C4-2B (cell line): ENCODE measurements at regions not wholly inside any gene's neighbourhood (a gene's known extent, or its start where the extent isn't known, plus 50 kb on each side); places are given as distances from the start of the nearest gene placed in this dataset.
A peak's percentile ranks its signal among the peaks of the same experiment; 100 is the strongest.

Source experiments
- H3K27ac ChIP-seq: fragments of 450-650 bp; 2 replicates; pipeline ENCODE4 v1.5.1; 2017
- ZFX ChIP-seq: fragments of 450-650 bp; IDR thresholded peaks from 2 replicates; pipeline ENCODE4 v1.6.1; 2017
- TF ChIP-seq, protein P1 (sequence below): fragments of 450-650 bp; conservative IDR thresholded peaks from 2 replicates; pipeline ENCODE4 v1.5.1; 2017; ENCODE audit warnings: mild to moderate bottlenecking

DNA sequence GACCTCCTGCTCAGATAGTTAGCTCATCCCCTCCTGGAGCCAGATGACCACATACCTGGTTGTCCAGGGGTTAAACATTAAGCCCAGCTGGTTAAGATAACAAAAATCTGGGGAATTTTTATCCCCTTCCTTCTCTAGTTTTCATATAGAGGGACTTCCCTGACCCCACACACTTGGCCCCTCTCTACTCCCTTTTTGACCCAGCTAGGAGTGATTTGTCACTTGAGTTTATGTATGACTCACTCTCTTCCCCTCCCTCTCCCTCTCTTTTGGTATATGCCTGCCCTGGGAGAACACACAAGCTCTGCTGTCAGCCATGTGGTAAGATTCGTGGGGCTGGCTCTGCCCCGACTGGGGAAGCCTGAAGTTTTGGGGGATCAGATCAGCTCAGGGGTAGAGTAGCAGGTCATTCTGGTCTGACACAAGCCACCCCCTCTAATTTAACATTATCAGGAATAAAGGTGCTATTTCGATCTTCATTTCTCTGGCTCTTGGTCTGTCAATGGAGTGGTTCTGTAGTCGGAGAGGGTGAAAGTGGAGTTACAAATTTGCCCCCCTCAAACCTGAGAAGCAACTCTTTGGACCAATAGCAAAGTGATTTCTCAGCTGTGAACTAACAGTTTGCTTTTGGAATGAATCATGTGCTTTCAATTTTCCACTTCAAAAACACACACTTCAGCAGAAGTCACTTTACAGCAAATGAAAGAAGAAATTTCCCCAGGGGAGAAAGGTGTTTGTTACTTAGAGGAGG lies 415.3 kb upstream of the CADM1 start:
- TF ChIP-seq ZFX: no peak
- TF ChIP-seq, protein P1, sequence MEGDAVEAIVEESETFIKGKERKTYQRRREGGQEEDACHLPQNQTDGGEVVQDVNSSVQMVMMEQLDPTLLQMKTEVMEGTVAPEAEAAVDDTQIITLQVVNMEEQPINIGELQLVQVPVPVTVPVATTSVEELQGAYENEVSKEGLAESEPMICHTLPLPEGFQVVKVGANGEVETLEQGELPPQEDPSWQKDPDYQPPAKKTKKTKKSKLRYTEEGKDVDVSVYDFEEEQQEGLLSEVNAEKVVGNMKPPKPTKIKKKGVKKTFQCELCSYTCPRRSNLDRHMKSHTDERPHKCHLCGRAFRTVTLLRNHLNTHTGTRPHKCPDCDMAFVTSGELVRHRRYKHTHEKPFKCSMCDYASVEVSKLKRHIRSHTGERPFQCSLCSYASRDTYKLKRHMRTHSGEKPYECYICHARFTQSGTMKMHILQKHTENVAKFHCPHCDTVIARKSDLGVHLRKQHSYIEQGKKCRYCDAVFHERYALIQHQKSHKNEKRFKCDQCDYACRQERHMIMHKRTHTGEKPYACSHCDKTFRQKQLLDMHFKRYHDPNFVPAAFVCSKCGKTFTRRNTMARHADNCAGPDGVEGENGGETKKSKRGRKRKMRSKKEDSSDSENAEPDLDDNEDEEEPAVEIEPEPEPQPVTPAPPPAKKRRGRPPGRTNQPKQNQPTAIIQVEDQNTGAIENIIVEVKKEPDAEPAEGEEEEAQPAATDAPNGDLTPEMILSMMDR: no peak
- no peak overlapping the region for H3K27ac ChIP-seq

DNA sequence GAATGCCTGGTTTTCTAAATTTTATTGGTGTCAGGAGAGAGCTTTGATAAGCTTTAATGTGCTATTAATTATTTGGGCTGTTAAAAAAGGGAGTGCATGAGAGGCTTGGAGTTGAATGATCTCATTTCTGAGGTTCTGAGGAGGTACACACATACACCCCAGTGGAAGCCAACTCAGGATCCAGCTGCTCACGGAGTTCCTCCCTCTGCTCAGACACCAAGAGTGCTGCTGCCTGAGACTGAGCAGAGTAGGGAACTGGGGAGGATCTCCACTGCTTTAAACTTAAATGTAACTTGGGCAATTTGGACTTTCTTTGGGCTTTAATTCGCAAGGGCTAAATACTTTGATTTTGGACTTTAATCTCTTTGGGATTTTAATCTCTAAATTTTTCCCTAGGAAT lies 414.4 kb upstream of the CADM1 start:
- no peak overlapping the region for H3K27ac ChIP-seq
- no peak for TF ChIP-seq ZFX
- TF ChIP-seq, protein P1: no peak

DNA sequence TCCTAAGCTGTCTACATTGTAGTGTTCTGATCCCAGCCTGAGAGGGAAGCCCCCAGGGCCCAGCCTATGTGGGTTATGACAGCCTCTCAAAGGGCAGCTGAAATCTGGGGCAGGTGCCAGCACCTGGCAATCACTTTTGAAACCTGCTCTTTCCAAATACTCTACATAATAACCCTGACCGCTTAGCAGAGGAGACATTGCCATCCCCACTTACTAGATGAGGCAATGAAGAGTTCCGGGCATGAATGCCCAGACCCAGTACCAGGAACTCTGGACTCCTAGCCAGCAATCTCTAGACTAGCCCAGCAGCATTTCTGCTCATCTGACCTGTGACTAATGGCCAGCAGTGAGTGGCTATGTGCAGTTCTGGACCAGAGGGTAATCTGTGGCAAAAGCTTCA lies 412.4 kb upstream of the CADM1 start:
- no peak for TF ChIP-seq ZFX
- TF ChIP-seq, protein P1: no peak
- H3K27ac ChIP-seq: no peak overlapping the region

DNA sequence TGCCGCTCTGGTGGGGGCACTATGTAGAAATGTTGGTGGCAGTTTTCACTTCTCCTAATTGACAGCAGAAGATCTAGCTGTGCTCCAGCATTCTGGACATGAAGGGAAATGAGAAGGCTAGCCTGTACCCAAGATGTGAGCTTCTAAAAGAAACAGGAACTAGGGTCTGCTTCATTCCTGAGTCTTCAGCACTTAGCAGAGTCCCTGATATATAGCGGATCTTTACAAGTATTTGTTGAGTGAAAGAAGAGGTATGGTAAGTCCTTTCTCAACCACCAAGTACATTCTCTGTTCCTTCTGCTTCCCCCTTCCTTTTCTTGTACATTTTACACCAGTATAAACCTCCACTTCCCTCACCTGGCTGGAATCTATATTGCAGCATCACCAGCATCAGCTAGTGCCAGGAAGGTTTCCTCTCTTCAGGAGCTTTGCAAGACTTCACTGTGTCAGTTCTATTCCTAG lies 408.3 kb upstream of the CADM1 start:
- no peak for TF ChIP-seq ZFX
- TF ChIP-seq, protein P1: peak; percentile 35
- H3K27ac ChIP-seq: no peak overlapping the region

DNA sequence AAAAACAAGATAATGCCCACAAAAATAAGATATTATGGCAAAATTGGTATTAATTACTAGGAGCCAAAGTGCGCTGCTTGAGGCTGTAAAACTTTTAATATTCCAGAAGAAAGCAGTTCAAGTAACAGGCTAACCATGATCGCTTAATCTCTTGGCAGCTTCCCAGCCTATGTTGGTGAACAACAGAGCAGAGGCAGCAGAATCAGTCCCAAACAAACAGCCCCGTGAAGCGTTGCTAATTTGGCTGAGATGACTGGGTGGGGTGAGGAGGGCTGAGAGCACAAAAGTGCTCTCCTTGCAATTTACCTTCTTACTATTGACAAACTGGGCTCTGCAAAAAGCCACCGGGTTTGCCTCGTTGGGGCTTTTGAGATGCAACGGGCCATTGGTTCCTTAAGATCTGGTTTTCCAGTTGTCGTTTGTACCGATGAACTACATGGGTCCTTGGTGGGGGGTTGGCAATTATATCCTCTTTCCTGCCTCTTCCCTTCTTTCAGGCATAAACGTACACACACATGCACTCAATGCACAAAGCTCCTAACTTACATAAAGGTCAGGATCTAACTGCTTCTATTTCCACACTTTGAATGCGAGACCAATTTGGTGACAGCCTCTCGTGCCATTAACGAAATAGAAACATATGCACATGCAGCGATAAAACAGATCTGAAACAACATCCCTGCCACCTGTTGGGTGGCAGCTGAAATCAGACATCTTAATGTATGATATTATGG lies 407.6 kb upstream of the CADM1 start:
- no peak overlapping the region for H3K27ac ChIP-seq
- TF ChIP-seq ZFX: no peak

DNA sequence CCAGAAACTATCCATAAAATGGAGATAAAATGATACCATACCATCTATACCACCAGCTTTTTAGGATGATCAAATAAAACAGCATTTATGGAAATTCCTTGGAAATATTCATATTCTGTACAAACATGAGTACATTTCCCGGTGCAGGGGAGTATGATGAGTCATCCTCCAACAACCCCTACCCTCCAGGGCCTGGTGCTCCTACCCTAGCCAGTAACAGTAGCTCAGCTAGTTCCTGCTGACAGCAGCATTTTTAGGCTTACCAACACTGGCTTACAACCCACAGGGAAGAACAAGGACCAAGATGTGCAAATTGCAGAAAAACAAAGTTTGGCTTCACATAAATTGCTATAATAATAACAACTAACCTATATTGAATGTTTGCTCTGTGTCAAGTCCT lies 406.2 kb upstream of the CADM1 start:
- no peak overlapping the region for H3K27ac ChIP-seq
- no peak for TF ChIP-seq ZFX
- TF ChIP-seq, protein P1: no peak

DNA sequence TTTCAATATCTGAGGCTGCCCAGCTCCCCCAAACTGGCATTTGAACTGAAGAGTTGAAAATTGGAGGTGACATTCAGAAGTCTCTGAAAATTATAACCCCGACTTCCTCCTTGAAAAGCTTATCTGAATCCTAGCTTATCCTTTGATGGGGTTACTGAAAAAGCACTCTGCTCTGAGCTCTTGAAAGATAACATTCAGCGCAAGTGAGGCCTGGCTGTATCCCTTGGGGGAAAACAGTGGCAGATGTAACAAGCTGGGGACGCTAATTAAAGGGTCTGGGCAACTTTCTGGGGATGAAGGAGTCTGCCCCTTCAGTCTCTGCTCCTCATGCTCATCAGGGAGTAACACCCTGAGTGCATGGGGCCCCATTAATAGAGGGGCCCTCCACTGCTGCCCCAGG lies 402.0 kb upstream of the CADM1 start:
- TF ChIP-seq, protein P1: no peak
- no peak for TF ChIP-seq ZFX
- H3K27ac ChIP-seq: no peak overlapping the region
